NCI-H510A (cell line): ENCODE measurements at regions not wholly inside any gene's neighbourhood (a gene's known extent, or its start where the extent isn't known, plus 50 kb on each side); places are given as distances from the start of the nearest gene placed in this dataset.
"Not testable (repeated sequence)": the region's sequence is repeated elsewhere in the genome, so short reads cannot be mapped to it uniquely, and the experiment has no call there.

Experiments
- DNase-seq: peaks from one replicate; lab custom pipeline; 2025; lab: John Stamatoyannopoulos, UW

DNA sequence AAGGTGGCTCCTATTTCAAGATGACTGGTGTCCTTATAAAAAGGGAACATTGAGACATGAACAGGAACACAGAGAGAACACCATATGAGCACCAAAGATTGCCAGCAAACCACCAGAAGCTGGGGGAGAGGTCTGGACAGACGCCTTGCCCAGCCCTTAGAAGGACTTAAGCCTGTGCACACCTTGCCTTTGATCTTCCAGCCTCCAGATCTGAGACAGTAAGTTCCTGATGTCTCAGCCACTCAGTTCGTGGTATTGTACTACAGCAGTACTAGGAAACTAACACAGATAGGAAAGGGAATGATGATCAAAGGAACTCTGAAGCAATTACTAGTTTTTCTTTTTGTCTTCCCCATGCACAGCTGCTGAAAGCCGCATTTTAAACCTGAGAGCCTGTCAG is 137.3 kb upstream of the FHL2 start:
- DNase-seq: no peak

DNA sequence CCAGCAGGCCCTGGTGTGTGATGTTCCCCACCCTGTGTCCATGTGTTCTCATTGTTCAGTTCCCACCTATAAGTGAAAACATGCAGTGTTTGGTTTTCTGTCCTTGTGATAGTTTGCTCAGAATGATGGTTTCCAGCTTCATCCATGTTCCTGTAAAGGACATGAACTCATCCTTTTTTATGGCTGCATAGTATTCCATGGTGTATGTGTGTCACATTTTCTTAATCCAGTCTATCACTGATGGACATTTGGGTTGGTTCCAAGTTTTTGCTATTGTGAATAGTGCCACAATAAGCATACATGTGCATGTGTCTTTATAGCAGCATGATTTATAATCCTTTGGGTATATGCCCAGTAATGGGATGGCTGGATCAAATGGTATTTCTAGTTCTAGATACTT is 130.4 kb upstream of the FHL2 start:
- not testable (repeated sequence) for DNase-seq

DNA sequence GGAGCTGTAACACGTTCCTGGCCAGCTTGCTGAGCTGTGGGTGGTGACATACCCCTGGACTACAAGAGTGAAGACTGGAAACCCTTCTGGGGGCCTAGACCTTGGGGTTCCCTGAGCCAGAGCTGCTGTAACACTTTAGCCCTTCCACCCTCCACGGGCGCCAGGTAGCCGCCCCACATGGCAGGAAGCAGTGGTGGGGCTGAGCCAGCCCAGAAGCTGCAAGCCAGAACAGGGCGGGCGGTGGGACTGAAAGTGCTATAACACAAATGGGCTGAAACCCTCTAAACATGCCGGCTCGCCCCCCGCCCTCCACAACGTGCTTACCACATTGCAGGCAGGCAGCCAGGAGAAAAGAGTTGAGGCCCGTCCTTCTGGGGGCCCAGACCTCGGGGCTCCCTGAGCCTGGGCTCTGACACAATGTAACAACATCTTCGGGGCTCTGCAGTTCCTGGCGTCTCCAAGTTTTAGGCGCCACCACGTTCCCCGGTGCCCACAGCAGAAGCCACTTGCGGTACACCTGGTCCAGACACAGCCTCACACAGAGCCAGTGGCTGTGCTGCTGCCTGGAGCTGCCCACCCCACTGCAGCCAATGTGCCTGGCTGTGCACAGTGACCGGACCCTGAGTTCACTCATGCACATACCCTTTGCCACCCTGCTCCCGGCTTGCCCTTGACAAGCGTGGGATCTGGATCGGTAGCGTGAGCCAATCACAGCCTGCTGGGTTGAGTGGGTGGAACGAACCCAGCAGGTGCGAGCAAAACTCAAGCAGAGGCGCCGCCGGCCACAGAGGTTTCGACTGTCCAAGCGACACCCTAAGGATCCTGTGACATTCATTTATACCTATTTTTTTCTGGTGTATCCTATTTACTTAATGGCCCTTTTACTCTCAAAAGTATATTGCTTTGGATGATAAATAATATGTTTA is 127.4 kb upstream of the FHL2 start:
- DNase-seq: no peak

- no peak for DNase-seq
Observed at GRCh38 chr2:105525201-105525600, 126.3 kb upstream of the FHL2 start.

DNA sequence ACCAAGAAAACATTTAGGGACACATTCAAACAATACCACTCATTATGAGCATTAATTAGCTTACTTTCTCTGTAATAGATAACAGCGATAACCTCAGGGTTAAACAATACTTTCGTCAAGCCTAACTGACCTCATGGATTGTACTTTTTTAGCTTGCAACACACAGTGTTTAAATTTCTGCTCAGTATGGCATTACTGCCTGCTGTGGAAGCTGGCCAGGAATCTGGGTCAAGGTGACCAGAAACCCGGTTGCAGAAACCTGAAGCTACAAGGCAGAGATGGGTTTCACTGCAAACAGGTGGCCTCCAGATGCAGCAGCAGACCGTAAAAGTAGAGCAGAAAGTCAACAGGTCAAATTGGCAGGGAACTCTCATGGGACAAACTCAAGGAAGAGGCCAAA is 123.8 kb upstream of the FHL2 start:
- no peak for DNase-seq

DNA sequence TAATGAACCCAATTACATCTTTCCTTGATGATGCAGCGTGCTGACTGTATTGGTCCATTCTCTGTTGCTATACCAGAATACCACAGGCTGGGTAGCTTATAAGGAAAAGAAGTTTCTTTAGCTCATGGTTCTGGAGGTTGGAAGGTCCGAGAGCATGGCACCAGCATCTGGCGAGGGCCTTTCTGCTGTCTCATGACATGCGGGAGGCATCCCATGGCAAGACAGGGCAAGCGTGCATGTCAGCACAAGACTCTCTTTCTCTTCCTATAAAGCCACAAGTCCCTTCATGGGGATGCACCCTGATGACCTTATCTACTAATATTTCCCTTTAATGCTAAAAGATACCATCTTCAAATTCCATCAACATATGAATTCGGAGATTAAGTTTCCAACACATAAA is 122.8 kb upstream of the FHL2 start:
- DNase-seq: no peak

DNA sequence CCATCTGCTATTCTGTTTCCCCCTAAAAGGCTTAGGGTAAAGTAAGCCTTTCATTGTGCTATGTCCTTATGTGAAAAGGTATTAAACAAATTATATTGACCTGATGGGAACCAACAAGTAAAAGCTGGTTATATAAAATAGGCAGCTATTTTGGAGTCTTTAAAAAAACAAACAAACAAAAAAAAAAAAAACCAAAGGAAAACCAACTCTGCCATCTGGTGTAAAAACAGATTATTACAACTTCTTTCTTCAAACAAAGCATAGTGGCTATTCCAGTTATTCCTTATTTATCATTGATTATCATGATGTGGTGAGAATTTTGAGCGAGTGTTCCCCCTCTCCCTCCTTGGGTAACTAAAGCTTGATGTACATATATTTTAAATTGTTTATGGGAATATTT is 122.3 kb upstream of the FHL2 start:
- DNase-seq: no peak

GRCh38 chr2:105519516-105519915 is 120.7 kb upstream of the FHL2 start:
- no peak for DNase-seq

GRCh38 chr2:105518897-105519296 is 120.0 kb upstream of the FHL2 start:
- DNase-seq: no peak

DNA sequence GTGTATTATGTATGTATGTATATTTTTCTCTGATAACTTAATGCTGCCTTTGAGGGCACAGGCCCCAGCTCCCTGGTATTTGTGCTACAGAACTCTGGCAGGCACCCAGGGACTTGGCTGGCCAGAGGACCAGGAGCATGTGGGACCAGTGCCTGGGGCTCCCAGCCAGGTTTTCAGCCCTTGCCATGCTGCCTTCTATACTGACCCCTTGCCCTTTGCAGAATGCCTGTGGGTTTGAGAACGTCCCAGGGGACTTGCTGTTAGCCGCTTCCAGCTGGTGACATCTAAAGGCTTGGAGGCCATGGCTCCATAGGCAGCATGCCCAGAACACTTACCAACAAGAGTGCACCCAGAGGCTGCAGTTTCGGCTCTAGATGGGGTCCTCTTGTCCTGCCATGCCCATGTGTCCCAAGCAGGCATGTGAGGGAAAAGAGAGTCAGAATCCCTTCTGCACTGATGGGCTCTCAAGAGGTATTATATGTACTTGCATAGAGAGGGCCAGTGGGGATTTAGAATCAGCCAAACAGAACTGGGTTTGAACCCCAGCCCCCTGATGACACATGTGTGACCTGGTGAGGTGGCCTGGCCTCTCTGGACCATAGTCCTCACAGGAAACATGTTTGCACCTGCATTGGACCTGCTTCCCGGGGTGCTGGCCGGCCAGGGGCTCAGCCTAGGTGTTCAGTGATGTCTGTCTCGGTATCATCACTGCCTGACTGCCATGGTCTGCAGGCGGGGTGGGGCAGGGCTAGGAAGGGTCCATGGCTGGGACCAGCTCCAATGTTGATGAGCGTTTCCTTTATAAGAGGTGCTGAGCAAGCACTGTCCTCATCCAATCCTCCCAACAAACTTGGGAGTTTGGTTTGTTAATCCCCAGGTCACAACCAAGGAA is 119.2 kb upstream of the FHL2 start:
- DNase-seq: no peak

GRCh38 chr2:105515581-105516415 is 116.9 kb upstream of the FHL2 start:
- DNase-seq: no peak

- DNase-seq: no peak
Observed at GRCh38 chr2:105514576-105514975, 115.7 kb upstream of the FHL2 start.

GRCh38 chr2:105510761-105511528 is 112.1 kb upstream of the FHL2 start:
- no peak for DNase-seq

DNA sequence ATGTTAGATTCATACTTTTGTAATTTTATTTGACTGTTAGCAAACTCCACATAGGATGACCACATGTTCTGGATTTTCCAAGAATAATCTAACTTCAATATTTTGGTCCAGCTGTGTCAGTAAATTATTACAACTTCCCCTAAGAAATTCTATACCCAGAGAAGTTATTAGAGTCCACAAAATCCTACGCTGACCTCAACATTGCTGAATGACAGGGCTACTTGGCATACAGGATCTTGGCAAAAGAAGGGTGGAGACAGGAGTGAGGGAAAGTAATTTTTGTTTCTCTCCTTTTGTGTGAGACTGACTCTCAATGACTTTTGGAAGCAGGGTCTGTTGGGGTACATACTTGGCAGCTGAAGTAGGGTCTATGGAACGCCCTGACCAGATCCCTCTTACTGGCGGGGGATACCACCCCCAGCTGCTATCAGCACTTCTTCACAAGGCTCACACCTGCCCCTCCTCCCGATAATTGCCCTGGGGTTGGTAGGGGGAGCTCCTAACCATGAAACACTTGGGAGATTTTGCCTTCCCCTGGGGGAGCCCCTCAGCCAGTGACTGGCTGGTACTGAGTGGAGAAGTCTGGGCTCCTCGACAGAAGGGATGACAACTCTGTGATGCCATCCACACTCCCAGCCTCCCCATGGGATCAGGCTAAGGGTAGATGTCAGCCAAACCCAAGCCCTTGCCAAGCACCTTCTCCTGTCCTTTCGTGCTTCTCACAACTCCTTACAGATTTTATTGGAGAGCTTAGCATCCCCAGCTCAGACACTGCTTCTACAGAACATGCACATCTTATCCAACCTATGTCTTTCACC is 110.6 kb upstream of the FHL2 start:
- DNase-seq: no peak

DNA sequence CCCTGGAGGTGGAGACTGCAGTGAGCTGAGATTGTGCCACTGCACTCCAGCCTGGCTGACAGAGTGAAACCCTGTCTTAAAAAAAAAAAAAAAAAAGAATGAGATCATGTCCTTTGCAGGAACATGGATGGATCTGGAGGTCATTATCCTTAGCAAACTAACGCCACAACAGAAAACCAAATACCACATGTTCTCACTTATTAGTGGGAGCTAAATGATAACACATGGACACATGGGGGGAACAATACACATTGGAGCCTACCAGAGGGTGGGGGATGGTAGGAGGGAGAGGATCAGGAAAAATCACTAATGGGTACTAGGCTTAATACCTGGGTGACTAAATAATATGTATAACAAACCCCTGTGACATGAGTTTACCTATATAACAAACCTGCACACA is 108.0 kb upstream of the FHL2 start:
- DNase-seq: not testable (repeated sequence)

DNA sequence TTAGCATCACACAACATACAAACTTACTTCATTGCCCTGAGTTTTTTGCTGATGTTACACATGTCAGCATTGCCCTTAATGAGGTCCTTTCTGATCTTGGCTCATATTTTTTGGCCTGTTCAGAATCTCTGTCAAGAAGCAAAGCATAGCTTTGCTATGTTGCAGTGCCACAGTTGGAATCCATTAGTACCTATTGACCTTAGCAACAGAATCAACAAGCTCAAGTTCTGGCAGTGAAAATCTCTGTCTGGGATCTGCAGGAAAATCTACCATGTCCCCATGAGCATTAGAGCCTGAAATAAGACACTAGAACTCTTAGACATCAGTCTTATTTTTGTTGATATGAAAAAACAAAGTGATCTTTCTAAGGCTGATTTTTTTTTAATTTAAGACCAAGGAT is 105.6 kb upstream of the FHL2 start:
- DNase-seq: no peak

- no peak for DNase-seq
Observed at GRCh38 chr2:105502625-105503334, 103.9 kb upstream of the FHL2 start.

DNA sequence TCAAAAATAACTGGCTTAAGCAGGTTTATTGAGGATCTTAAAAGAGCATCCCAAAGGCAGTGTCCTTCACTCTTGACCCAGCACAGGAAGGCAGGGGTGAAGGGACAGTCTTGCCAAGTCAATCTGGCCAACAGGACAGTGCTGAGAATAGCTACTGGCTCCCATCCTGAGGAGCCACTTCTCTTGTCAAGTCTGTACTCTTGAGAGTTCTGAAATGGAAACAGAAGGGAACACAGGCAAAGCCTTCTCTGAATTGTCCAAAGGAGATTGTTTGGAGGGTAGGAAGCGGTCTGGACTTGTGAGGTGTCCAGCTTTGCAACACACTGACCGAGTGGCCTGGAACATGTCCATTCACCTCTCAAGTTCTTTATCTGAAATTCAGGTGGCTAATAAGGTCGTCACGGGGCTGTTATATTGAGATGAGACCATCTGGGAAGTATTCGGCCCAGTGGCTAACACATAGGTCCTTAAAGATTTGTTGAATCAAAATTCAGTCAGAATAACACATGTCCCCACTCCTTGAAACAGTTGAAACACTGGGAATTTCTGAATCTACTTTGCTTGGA is 99.5 kb upstream of the FHL2 start:
- no peak for DNase-seq

- DNase-seq: no peak
Observed at GRCh38 chr2:105497094-105497493, 98.2 kb upstream of the FHL2 start.
